HepG2 (cell line): ENCODE measurements at regions not wholly inside any gene's neighbourhood (a gene's known extent, or its start where the extent isn't known, plus 50 kb on each side); places are given as distances from the start of the nearest gene placed in this dataset.

Experiments
- AGO2 ChIP-seq: fragments of 200-400 bp; formaldehyde crosslinking; optimal IDR thresholded peaks from 2 replicates; pipeline ENCODE3; 2017; ENCODE audit warnings: mild to moderate bottlenecking, low read depth, low read length, moderate library complexity
- CBX2 ChIP-seq, 2 experiments: fragments of 200-600 bp in 1 of 2; sonication (generic); formaldehyde crosslinking in 1 of 2; IDR thresholded peaks; 2 replicates each; pipeline versions ENCODE4 v1.7.0 to v1.8.1; 2018 to 2022; ENCODE audit warnings: low read depth in 2 of 2, low read length in 1 of 2, mild to moderate bottlenecking in 1 of 2, missing genetic modification reagents in 1 of 2
- EZH2 ChIP-seq: conservative IDR thresholded peaks from 2 replicates; pipeline ENCODE4 v1.6.1; 2012; ENCODE audit warnings: mild to moderate bottlenecking, low read depth, low read length, moderate library complexity
- FOXO1 ChIP-seq: sonication (generic); formaldehyde crosslinking; IDR thresholded peaks from 2 replicates; pipeline ENCODE4 v1.4.0; 2020; ENCODE audit warnings: missing genetic modification reagents
- KLF16 ChIP-seq, 2 experiments: sonication (generic) in 1 of 2; formaldehyde crosslinking in 1 of 2; IDR thresholded peaks; 2 replicates each; pipeline versions ENCODE4 v1.6.1 to v1.8.0; 2016 to 2023; ENCODE audit warnings: missing genetic modification reagents in 2 of 2, missing compliant biosample characterization in 1 of 2
- PHF21A ChIP-seq: sonication (generic); formaldehyde crosslinking; IDR thresholded peaks from 2 replicates; pipeline ENCODE4 v1.5.0; 2020; ENCODE audit warnings: mild to moderate bottlenecking, missing genetic modification reagents
- RELA ChIP-seq: sonication (generic); formaldehyde crosslinking; IDR thresholded peaks from 2 replicates; pipeline ENCODE4 v1.4.0; 2020; ENCODE audit warnings: missing genetic modification reagents
- RORA ChIP-seq: sonication (generic); formaldehyde crosslinking; IDR thresholded peaks from 2 replicates; pipeline ENCODE4 v1.5.0; 2020; ENCODE audit warnings: mild to moderate bottlenecking, missing genetic modification reagents, moderate library complexity
- SALL1 ChIP-seq: sonication (generic); formaldehyde crosslinking; IDR thresholded peaks from 2 replicates; pipeline ENCODE4 v1.8.0; 2022; ENCODE audit warnings: mild to moderate bottlenecking, missing genetic modification reagents
- SMAD9 ChIP-seq: sonication (generic); formaldehyde crosslinking; IDR thresholded peaks from 2 replicates; pipeline ENCODE4 v1.5.1; 2020; ENCODE audit warnings: mild to moderate bottlenecking, missing genetic modification reagents
- TEAD2 ChIP-seq: sonication (generic); formaldehyde crosslinking; IDR thresholded peaks from 2 replicates; pipeline ENCODE4 v1.9.0; 2021; ENCODE audit warnings: missing genetic modification reagents
- ZNF709 ChIP-seq: sonication (generic); formaldehyde crosslinking; IDR thresholded peaks from 2 replicates; pipeline ENCODE4 v1.5.0; 2020; ENCODE audit warnings: mild to moderate bottlenecking, missing genetic modification reagents
- ZNF772 ChIP-seq: sonication (generic); formaldehyde crosslinking; IDR thresholded peaks from 2 replicates; pipeline ENCODE4 v1.5.0; 2020; ENCODE audit warnings: mild to moderate bottlenecking, missing genetic modification reagents
- TF ChIP-seq, protein P1 (sequence below): sonication (generic); formaldehyde crosslinking; IDR thresholded peaks from 2 replicates; pipeline ENCODE4 v1.4.0; 2020; ENCODE audit warnings: missing genetic modification reagents
- TF ChIP-seq, protein P2 (sequence below): sonication (generic); formaldehyde crosslinking; IDR thresholded peaks from 2 replicates; pipeline ENCODE4 v1.5.0; 2020; ENCODE audit warnings: missing genetic modification reagents
- TF ChIP-seq, protein P3 (sequence below): sonication (generic); formaldehyde crosslinking; IDR thresholded peaks from 2 replicates; pipeline ENCODE4 v1.5.0; 2020; ENCODE audit warnings: mild to moderate bottlenecking, missing genetic modification reagents
- TF ChIP-seq, protein P4 (sequence below): IDR thresholded peaks from 2 replicates; pipeline ENCODE4 v1.6.1; 2016; ENCODE audit warnings: mild to moderate bottlenecking, missing biosample characterization, missing genetic modification reagents
- TF ChIP-seq, protein P5 (sequence below): sonication (generic); formaldehyde crosslinking; IDR thresholded peaks from 2 replicates; pipeline ENCODE4 v1.5.1; 2020; ENCODE audit warnings: missing genetic modification reagents, mild to moderate bottlenecking, borderline replicate concordance

DNA sequence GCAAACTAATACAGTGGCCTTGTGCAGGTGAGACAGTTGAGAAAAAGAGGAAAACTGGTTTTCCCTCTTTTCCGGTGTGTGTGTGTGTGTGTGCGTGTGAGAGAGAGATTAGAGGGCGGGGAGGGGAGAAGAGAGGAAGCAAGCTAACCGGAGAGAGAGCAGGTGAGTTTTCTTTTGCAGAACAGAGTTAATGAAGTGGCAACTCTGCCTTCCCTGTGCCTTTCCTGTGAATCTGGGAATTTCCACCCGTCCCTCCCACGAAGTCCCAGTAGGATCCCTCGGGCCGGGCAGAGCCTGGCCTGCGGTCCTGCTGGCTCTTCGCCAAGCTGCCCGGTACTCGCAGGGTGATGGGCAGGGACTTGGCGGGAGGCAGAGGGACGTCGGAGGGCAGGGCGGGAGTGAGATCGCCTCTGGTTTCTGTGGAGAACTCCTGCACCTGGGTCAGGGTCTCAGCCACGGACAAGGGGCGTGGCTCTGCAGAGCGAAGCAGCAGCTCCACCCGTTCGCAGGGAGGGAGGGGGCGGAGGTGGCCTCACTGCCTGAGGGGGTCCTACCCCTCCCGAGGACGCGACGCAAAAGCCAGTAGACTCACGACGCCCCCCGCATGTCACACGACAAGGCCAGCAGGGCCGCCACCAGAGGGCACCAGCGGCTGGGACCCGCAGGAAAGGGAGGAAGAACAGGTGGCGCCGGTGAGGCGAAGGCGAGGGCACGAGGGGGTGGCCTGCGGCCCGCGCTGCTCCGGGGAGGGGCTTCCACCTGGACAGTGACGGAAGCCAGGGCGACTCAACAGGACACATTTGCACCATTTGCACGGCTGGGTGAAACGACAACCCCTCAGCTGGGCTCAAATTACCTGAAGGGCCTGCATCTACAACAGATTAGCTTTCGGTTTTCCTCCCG is 51.2 kb upstream of the RNF182 start (continued):
- no peak; the same call in 1 of the 2 replicates for TF ChIP-seq EZH2
- no peak for TF ChIP-seq AGO2
- peak; percentile 67 for TF ChIP-seq FOXO1 (CRISPR knock-in tag)
- TF ChIP-seq SALL1: peak; percentile 96
- TF ChIP-seq, protein P1, sequence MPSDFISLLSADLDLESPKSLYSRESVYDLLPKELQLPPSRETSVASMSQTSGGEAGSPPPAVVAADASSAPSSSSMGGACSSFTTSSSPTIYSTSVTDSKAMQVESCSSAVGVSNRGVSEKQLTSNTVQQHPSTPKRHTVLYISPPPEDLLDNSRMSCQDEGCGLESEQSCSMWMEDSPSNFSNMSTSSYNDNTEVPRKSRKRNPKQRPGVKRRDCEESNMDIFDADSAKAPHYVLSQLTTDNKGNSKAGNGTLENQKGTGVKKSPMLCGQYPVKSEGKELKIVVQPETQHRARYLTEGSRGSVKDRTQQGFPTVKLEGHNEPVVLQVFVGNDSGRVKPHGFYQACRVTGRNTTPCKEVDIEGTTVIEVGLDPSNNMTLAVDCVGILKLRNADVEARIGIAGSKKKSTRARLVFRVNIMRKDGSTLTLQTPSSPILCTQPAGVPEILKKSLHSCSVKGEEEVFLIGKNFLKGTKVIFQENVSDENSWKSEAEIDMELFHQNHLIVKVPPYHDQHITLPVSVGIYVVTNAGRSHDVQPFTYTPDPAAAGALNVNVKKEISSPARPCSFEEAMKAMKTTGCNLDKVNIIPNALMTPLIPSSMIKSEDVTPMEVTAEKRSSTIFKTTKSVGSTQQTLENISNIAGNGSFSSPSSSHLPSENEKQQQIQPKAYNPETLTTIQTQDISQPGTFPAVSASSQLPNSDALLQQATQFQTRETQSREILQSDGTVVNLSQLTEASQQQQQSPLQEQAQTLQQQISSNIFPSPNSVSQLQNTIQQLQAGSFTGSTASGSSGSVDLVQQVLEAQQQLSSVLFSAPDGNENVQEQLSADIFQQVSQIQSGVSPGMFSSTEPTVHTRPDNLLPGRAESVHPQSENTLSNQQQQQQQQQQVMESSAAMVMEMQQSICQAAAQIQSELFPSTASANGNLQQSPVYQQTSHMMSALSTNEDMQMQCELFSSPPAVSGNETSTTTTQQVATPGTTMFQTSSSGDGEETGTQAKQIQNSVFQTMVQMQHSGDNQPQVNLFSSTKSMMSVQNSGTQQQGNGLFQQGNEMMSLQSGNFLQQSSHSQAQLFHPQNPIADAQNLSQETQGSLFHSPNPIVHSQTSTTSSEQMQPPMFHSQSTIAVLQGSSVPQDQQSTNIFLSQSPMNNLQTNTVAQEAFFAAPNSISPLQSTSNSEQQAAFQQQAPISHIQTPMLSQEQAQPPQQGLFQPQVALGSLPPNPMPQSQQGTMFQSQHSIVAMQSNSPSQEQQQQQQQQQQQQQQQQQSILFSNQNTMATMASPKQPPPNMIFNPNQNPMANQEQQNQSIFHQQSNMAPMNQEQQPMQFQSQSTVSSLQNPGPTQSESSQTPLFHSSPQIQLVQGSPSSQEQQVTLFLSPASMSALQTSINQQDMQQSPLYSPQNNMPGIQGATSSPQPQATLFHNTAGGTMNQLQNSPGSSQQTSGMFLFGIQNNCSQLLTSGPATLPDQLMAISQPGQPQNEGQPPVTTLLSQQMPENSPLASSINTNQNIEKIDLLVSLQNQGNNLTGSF (CRISPR knock-in tag): peak; percentile 97
- no peak for TF ChIP-seq CBX2 (IDR thresholded peaks at IDR 0.05; ENCODE audit: low read depth, low read length)
- TF ChIP-seq CBX2 (CRISPR knock-in tag; IDR thresholded peaks at IDR 0.05; ENCODE audit: low read depth): peak; percentile 96; the same call in 1 of the 2 replicates
- TF ChIP-seq, protein P2, sequence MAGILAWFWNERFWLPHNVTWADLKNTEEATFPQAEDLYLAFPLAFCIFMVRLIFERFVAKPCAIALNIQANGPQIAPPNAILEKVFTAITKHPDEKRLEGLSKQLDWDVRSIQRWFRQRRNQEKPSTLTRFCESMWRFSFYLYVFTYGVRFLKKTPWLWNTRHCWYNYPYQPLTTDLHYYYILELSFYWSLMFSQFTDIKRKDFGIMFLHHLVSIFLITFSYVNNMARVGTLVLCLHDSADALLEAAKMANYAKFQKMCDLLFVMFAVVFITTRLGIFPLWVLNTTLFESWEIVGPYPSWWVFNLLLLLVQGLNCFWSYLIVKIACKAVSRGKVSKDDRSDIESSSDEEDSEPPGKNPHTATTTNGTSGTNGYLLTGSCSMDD (CRISPR knock-in tag): peak; percentile 95
- TF ChIP-seq RORA (CRISPR knock-in tag): no peak
- TF ChIP-seq, protein P3, sequence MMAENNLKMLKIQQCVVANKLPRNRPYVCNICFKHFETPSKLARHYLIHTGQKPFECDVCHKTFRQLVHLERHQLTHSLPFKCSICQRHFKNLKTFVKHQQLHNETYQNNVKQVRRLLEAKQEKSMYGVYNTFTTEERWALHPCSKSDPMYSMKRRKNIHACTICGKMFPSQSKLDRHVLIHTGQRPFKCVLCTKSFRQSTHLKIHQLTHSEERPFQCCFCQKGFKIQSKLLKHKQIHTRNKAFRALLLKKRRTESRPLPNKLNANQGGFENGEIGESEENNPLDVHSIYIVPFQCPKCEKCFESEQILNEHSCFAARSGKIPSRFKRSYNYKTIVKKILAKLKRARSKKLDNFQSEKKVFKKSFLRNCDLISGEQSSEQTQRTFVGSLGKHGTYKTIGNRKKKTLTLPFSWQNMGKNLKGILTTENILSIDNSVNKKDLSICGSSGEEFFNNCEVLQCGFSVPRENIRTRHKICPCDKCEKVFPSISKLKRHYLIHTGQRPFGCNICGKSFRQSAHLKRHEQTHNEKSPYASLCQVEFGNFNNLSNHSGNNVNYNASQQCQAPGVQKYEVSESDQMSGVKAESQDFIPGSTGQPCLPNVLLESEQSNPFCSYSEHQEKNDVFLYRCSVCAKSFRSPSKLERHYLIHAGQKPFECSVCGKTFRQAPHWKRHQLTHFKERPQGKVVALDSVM (CRISPR knock-in tag): peak; percentile 64; the same call in 1 of the 2 replicates
- TF ChIP-seq, protein P4, sequence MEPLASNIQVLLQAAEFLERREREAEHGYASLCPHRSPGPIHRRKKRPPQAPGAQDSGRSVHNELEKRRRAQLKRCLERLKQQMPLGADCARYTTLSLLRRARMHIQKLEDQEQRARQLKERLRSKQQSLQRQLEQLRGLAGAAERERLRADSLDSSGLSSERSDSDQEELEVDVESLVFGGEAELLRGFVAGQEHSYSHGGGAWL: peak; percentile 98
- peak; percentile 88 to 91; a peak in 3 of 4 replicates for TF ChIP-seq KLF16 (CRISPR knock-in tag; IDR thresholded peaks at IDR 0.05)
- TF ChIP-seq ZNF772 (CRISPR knock-in tag): peak; percentile 90
- TF ChIP-seq RELA (CRISPR knock-in tag): no peak
- TF ChIP-seq ZNF709 (CRISPR knock-in tag): peak; percentile 92; the same call in 1 of the 2 replicates
- TF ChIP-seq PHF21A (CRISPR knock-in tag): 0 out of 2 replicates have a peak, but pooled peaks have one; percentile 20
- TF ChIP-seq TEAD2 (CRISPR knock-in tag): peak; percentile 93
- TF ChIP-seq SMAD9 (CRISPR knock-in tag): peak; percentile 95
- TF ChIP-seq, protein P5, sequence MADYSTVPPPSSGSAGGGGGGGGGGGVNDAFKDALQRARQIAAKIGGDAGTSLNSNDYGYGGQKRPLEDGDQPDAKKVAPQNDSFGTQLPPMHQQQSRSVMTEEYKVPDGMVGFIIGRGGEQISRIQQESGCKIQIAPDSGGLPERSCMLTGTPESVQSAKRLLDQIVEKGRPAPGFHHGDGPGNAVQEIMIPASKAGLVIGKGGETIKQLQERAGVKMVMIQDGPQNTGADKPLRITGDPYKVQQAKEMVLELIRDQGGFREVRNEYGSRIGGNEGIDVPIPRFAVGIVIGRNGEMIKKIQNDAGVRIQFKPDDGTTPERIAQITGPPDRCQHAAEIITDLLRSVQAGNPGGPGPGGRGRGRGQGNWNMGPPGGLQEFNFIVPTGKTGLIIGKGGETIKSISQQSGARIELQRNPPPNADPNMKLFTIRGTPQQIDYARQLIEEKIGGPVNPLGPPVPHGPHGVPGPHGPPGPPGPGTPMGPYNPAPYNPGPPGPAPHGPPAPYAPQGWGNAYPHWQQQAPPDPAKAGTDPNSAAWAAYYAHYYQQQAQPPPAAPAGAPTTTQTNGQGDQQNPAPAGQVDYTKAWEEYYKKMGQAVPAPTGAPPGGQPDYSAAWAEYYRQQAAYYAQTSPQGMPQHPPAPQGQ (CRISPR knock-in tag): no peak
